ENCODE measurements at regions not wholly inside any gene's neighbourhood (a gene's known extent, or its start where the extent isn't known, plus 50 kb on each side); places are given as distances from the start of the nearest gene placed in this dataset.

- Histone ChIP-seq H3K79me2 (ENCODE audit: control insufficient read depth, low read length) (no peaks in the 10 kb centered on the region), H4K20me1 (ENCODE audit: control insufficient read depth, insufficient read depth, low read depth, low read length) (no peaks in the 10 kb centered on the region), H3K27me3 (ENCODE audit: control insufficient read depth, low read length) (no peaks in the 10 kb centered on the region), H3K36me3 (ENCODE audit: control insufficient read depth, low read length) (no peaks in the 10 kb centered on the region), H3K27ac (ENCODE audit: low read depth, low read length) (no peak overlapping the region), H3K4me1 (ENCODE audit: control insufficient read depth, low read length) (no peaks in the 10 kb centered on the region), H3F3A (ENCODE audit: control insufficient read depth, insufficient read depth) (no peaks in the 10 kb centered on the region), H3K4me3 (ENCODE audit: low read length) (no peak overlapping the region), H3K9me2 (replicated peaks; ENCODE audit: control insufficient read depth, low read length) (no peaks in the 10 kb centered on the region), H3K9me3 (ENCODE audit: control insufficient read depth, insufficient read depth, low read length) (no peaks in the 10 kb centered on the region), H3K4me2 (ENCODE audit: low read length) (no peak overlapping the region)
- TF ChIP-seq EZH2phosphoT487 (IDR thresholded peaks at IDR 0.05; ENCODE audit: borderline replicate concordance, low read length) = no peak
- no peak for TF ChIP-seq CTCF (IDR thresholded peaks at IDR 0.05; ENCODE audit: low read depth, low read length, poor library complexity, severe bottlenecking)
Observed at GRCh38 chr3:163576314-163576713, 1502.0 kb downstream of the SI start.

GRCh38 chr3:163573324-163573723 lies 1505.0 kb downstream of the SI start:
- Histone ChIP-seq H3K9me3 (ENCODE audit: control insufficient read depth, insufficient read depth, low read length) (no peaks in the 10 kb centered on the region), H3F3A (ENCODE audit: control insufficient read depth, insufficient read depth) (no peaks in the 10 kb centered on the region), H3K27ac (ENCODE audit: low read depth, low read length) (no peak overlapping the region), H3K4me2 (ENCODE audit: low read length) (no peak overlapping the region), H4K20me1 (ENCODE audit: control insufficient read depth, insufficient read depth, low read depth, low read length) (no peaks in the 10 kb centered on the region), H3K27me3 (ENCODE audit: control insufficient read depth, low read length) (no peaks in the 10 kb centered on the region), H3K36me3 (ENCODE audit: control insufficient read depth, low read length) (no peaks in the 10 kb centered on the region), H3K4me1 (ENCODE audit: control insufficient read depth, low read length) (no peaks in the 10 kb centered on the region), H3K4me3 (ENCODE audit: low read length) (no peak overlapping the region), H3K9me2 (replicated peaks; ENCODE audit: control insufficient read depth, low read length) (no peaks in the 10 kb centered on the region), H3K79me2 (ENCODE audit: control insufficient read depth, low read length) (no peaks in the 10 kb centered on the region)
- TF ChIP-seq CTCF (IDR thresholded peaks at IDR 0.05; ENCODE audit: low read depth, low read length, poor library complexity, severe bottlenecking) = no peak
- no peak for TF ChIP-seq EZH2phosphoT487 (IDR thresholded peaks at IDR 0.05; ENCODE audit: borderline replicate concordance, low read length)

- Histone ChIP-seq H3K9me3 (ENCODE audit: control insufficient read depth, insufficient read depth, low read length) (no peaks in the 10 kb centered on the region), H4K20me1 (ENCODE audit: control insufficient read depth, insufficient read depth, low read depth, low read length) (no peaks in the 10 kb centered on the region), H3F3A (ENCODE audit: control insufficient read depth, insufficient read depth) (no peaks in the 10 kb centered on the region), H3K27ac (ENCODE audit: low read depth, low read length) (no peak overlapping the region), H3K79me2 (ENCODE audit: control insufficient read depth, low read length) (no peaks in the 10 kb centered on the region), H3K9me2 (replicated peaks; ENCODE audit: control insufficient read depth, low read length) (no peaks in the 10 kb centered on the region), H3K27me3 (ENCODE audit: control insufficient read depth, low read length) (no peaks in the 10 kb centered on the region), H3K36me3 (ENCODE audit: control insufficient read depth, low read length) (no peaks in the 10 kb centered on the region), H3K4me3 (ENCODE audit: low read length) (no peak overlapping the region), H3K4me2 (ENCODE audit: low read length) (no peak overlapping the region), H3K4me1 (ENCODE audit: control insufficient read depth, low read length) (no peaks in the 10 kb centered on the region)
- TF ChIP-seq CTCF (IDR thresholded peaks at IDR 0.05; ENCODE audit: low read depth, low read length, poor library complexity, severe bottlenecking) = no peak
Observed at GRCh38 chr3:163572856-163573255, 1505.4 kb downstream of the SI start.

GRCh38 chr3:163563485-163563884 lies 1514.8 kb downstream of the SI start:
- Histone ChIP-seq H3K4me1 (ENCODE audit: control insufficient read depth, low read length) (no peaks in the 10 kb centered on the region), H3K4me2 (ENCODE audit: low read length) (no peak overlapping the region), H4K20me1 (ENCODE audit: control insufficient read depth, insufficient read depth, low read depth, low read length) (no peaks in the 10 kb centered on the region), H3K79me2 (ENCODE audit: control insufficient read depth, low read length) (no peaks in the 10 kb centered on the region), H3K4me3 (ENCODE audit: low read length) (no peak overlapping the region), H3K9me2 (replicated peaks; ENCODE audit: control insufficient read depth, low read length) (no peaks in the 10 kb centered on the region), H3K27me3 (ENCODE audit: control insufficient read depth, low read length) (no peaks in the 10 kb centered on the region), H3K27ac (ENCODE audit: low read depth, low read length) (no peak overlapping the region), H3F3A (ENCODE audit: control insufficient read depth, insufficient read depth) (no peaks in the 10 kb centered on the region), H3K9me3 (ENCODE audit: control insufficient read depth, insufficient read depth, low read length) (no peaks in the 10 kb centered on the region), H3K36me3 (ENCODE audit: control insufficient read depth, low read length) (no peaks in the 10 kb centered on the region)
- TF ChIP-seq EZH2phosphoT487 (IDR thresholded peaks at IDR 0.05; ENCODE audit: borderline replicate concordance, low read length) (no peak), CTCF (IDR thresholded peaks at IDR 0.05; ENCODE audit: low read depth, low read length, poor library complexity, severe bottlenecking) (no peak)

All from DOHH2 (cell line).